HG03342 (cell line): ENCODE measurements at regions not wholly inside any gene's neighbourhood (a gene's known extent, or its start where the extent isn't known, plus 50 kb on each side); places are given as distances from the start of the nearest gene placed in this dataset.

ENCODE experiments used
- ATAC-seq: cut with Tn5 transposase; IDR thresholded peaks from one replicate; pipeline ENCODE4 v1.9.1; 2021; ENCODE audit warnings: mild to moderate bottlenecking, moderate library complexity; ENCODE audit not compliant: unreplicated experiment

- no peak for ATAC-seq
These were observed 1310.3 kb downstream of the BRD1 start for GRCh38 chr22:48517039-48518030.

- no peak for ATAC-seq
These were observed 1311.1 kb downstream of the BRD1 start for GRCh38 chr22:48516571-48516970.

GRCh38 chr22:48515571-48516200 is 1312.0 kb downstream of the BRD1 start:
- no peak for ATAC-seq

- ATAC-seq = no peak
These were observed 1313.7 kb downstream of the BRD1 start for GRCh38 chr22:48513929-48514328.

- ATAC-seq = no peak
These were observed 1314.2 kb downstream of the BRD1 start for GRCh38 chr22:48513446-48513845.

GRCh38 chr22:48511781-48512327 is 1315.8 kb downstream of the BRD1 start:
- ATAC-seq = no peak

- no peak for ATAC-seq
These were observed 1316.5 kb downstream of the BRD1 start for GRCh38 chr22:48511211-48511610.

- no peak for ATAC-seq
These were observed 1317.1 kb downstream of the BRD1 start for GRCh38 chr22:48510599-48510998.

- ATAC-seq = no peak
These were observed 1319.9 kb downstream of the BRD1 start for GRCh38 chr22:48507595-48508350.

GRCh38 chr22:48507171-48507570 is 1320.5 kb downstream of the BRD1 start:
- ATAC-seq = no peak

GRCh38 chr22:48506506-48507145 is 1321.0 kb downstream of the BRD1 start:
- no peak for ATAC-seq

- no peak for ATAC-seq
These were observed 1321.8 kb downstream of the BRD1 start for GRCh38 chr22:48505891-48506290.

GRCh38 chr22:48504519-48505140 is 1323.0 kb downstream of the BRD1 start:
- no peak for ATAC-seq

GRCh38 chr22:48503876-48504275 is 1323.8 kb downstream of the BRD1 start:
- ATAC-seq = no peak

GRCh38 chr22:48503035-48503625 is 1324.5 kb downstream of the BRD1 start:
- ATAC-seq = no peak

- ATAC-seq = no peak
These were observed 1326.4 kb downstream of the BRD1 start for GRCh38 chr22:48501231-48501750.

- ATAC-seq = no peak
These were observed 1327.0 kb downstream of the BRD1 start for GRCh38 chr22:48500471-48501230.

GRCh38 chr22:48499456-48500425 is 1327.9 kb downstream of the BRD1 start:
- no peak for ATAC-seq
